ENCODE measurements at regions not wholly inside any gene's neighbourhood (a gene's known extent, or its start where the extent isn't known, plus 50 kb on each side); places are given as distances from the start of the nearest gene placed in this dataset.

GRCh38 chr3:67289626-67290025 is 291.5 kb downstream of the KBTBD8 start (continued):
- TF ChIP-seq NUFIP1 (IDR thresholded peaks at IDR 0.05; ENCODE audit: partially characterized antibody) = no peak
- no peak for TF ChIP-seq ID3 (CRISPR knock-in tag; IDR thresholded peaks at IDR 0.05)
- no peak for TF ChIP-seq ID3 (tag; IDR thresholded peaks at IDR 0.05)
- no peak for TF ChIP-seq FOXJ3 (CRISPR knock-in tag; IDR thresholded peaks at IDR 0.05)
- TF ChIP-seq CXXC5 (CRISPR knock-in tag; IDR thresholded peaks at IDR 0.05) = no peak
- no peak for TF ChIP-seq PBX2 (CRISPR knock-in tag; IDR thresholded peaks at IDR 0.05; ENCODE audit: low read depth)
- TF ChIP-seq PBX2 (tag; conservative IDR thresholded peaks at IDR 0.05; ENCODE audit: low read depth) = no peak
- TF ChIP-seq CAMTA2 (CRISPR knock-in tag; conservative IDR thresholded peaks at IDR 0.05) = no peak
- TF ChIP-seq ZNF282 (CRISPR knock-in tag; IDR thresholded peaks at IDR 0.05) = no peak
- no peak for TF ChIP-seq DNMT1 (IDR thresholded peaks at IDR 0.05)

- Histone ChIP-seq H3K4me3 (no peak overlapping the region), H3K4me1 (replicated peaks in 1 of 2; ENCODE audit: control insufficient read depth in 2 of 2, insufficient read depth in 2 of 2, low read length in 2 of 2) (no peaks in the 10 kb centered on the region), H3K9ac (ENCODE audit: insufficient read depth in 1 of 2, low read depth in 2 of 2, low read length in 2 of 2) (no peak overlapping the region), H3K79me2 (ENCODE audit: control insufficient read depth, insufficient read depth, low read length) (no peaks in the 10 kb centered on the region), H3K36me3 (ENCODE audit: control insufficient read depth, insufficient read depth, low read length) (no peaks in the 10 kb centered on the region), H4K20me1 (replicated peaks; ENCODE audit: control insufficient read depth, insufficient read depth, low read length) (no peaks in the 10 kb centered on the region), H3K27me3 (ENCODE audit: control insufficient read depth in 2 of 2, insufficient read depth in 2 of 2, low read length in 2 of 2) (no peaks in the 10 kb centered on the region), H3K9me3 (replicated peaks; ENCODE audit: control insufficient read depth, insufficient read depth, low read depth, low read length) (no peaks in the 10 kb centered on the region), H3K9me1 (ENCODE audit: control insufficient read depth, insufficient read depth, low read length) (no peaks in the 10 kb centered on the region), H2AFZ (ENCODE audit: low read depth, low read length) (no peak overlapping the region), H3K27ac (ENCODE audit: extremely low read depth, low read depth, low read length) (no peak overlapping the region), H3K4me2 (ENCODE audit: insufficient read depth, low read length) (no peak overlapping the region)
- POLR2A ChIA-PET = no interaction called here
- FAIRE-seq (no peak), ATAC-seq (no peak), DNase-seq (ENCODE audit: extremely low read depth in 1 of 4, low spot score in 3 of 4) (no peak)
- in situ Hi-C loops (cut with MboI) (no loop called here), intact Hi-C loops (cut with micrococcal nuclease) (no loop called here)
- 0% methylated on average over 4 of the region's 4 CpGs for WGBS (ENCODE audit: insufficient coverage, low coverage, missing lambda C conversion rate)
- no TSS peak for BruUV-seq (replicated peaks)
- CTCF ChIA-PET (ENCODE audit: low intra/inter-chr PET ratio) = no interaction called here
- no peak for TF ChIP-seq HBP1 (CRISPR knock-in tag; IDR thresholded peaks at IDR 0.05)
- TF ChIP-seq GATAD2B (IDR thresholded peaks at IDR 0.05; ENCODE audit: borderline replicate concordance) = no peak
- no peak for TF ChIP-seq MAFF (IDR thresholded peaks at IDR 0.05; ENCODE audit: low read length)
Measured at GRCh38 chr3:67290438-67290837, 292.3 kb downstream of the KBTBD8 start.
